ENCODE measurements at regions not wholly inside any gene's neighbourhood (a gene's known extent, or its start where the extent isn't known, plus 50 kb on each side); places are given as distances from the start of the nearest gene placed in this dataset.
"Not testable (repeated sequence)": the region's sequence is repeated elsewhere in the genome, so short reads cannot be mapped to it uniquely, and the experiment has no call there.

GRCh38 chr3:194051366-194052149, 84.4 kb upstream of the HES1 start:
- DNase-seq, result no peak

- DNase-seq, result no peak
These were observed 82.8 kb upstream of the HES1 start for GRCh38 chr3:194053136-194053535.

- no peak for DNase-seq
These were observed 81.9 kb upstream of the HES1 start for GRCh38 chr3:194054016-194054415.

GRCh38 chr3:194054540-194054939, 81.4 kb upstream of the HES1 start:
- no peak for DNase-seq

- DNase-seq, result no peak
These were observed 81.0 kb upstream of the HES1 start for GRCh38 chr3:194054961-194055360.

GRCh38 chr3:194056323-194056722, 79.6 kb upstream of the HES1 start:
- DNase-seq, result not testable (repeated sequence)

- no peak for DNase-seq
These were observed 79.1 kb upstream of the HES1 start for GRCh38 chr3:194056731-194057415.

- DNase-seq, result no peak
These were observed 78.3 kb upstream of the HES1 start for GRCh38 chr3:194057570-194058188.

GRCh38 chr3:194058189-194058571, 77.8 kb upstream of the HES1 start:
- no peak for DNase-seq

GRCh38 chr3:194058753-194059152, 77.2 kb upstream of the HES1 start:
- no peak for DNase-seq

- no peak for DNase-seq
These were observed 74.4 kb upstream of the HES1 start for GRCh38 chr3:194061421-194062030.

GRCh38 chr3:194062830-194063229, 73.1 kb upstream of the HES1 start:
- no peak for DNase-seq

- no peak for DNase-seq
These were observed 71.3 kb upstream of the HES1 start for GRCh38 chr3:194064380-194065332.

GRCh38 chr3:194067327-194067726, 68.6 kb upstream of the HES1 start:
- not testable (repeated sequence) for DNase-seq

- no peak for DNase-seq
These were observed 68.0 kb upstream of the HES1 start for GRCh38 chr3:194067949-194068362.

- no peak for DNase-seq
These were observed 66.3 kb upstream of the HES1 start for GRCh38 chr3:194069421-194070219.

GRCh38 chr3:194070220-194070633, 65.7 kb upstream of the HES1 start:
- no peak for DNase-seq

- DNase-seq, result no peak
These were observed 65.1 kb upstream of the HES1 start for GRCh38 chr3:194070634-194071409.

GRCh38 chr3:194072097-194072428, 63.9 kb upstream of the HES1 start:
- no peak for DNase-seq

GRCh38 chr3:194072691-194073279, 63.2 kb upstream of the HES1 start:
- no peak for DNase-seq
